ENCODE measurements at regions not wholly inside any gene's neighbourhood (a gene's known extent, or its start where the extent isn't known, plus 50 kb on each side); places are given as distances from the start of the nearest gene placed in this dataset.

GRCh38 chr1:227422581-227422980 is 104.3 kb upstream of the CDC42BPA start:
- no peak for TF ChIP-seq POLR2AphosphoS5 (IDR thresholded peaks at IDR 0.05)
- TF ChIP-seq, protein P1, sequence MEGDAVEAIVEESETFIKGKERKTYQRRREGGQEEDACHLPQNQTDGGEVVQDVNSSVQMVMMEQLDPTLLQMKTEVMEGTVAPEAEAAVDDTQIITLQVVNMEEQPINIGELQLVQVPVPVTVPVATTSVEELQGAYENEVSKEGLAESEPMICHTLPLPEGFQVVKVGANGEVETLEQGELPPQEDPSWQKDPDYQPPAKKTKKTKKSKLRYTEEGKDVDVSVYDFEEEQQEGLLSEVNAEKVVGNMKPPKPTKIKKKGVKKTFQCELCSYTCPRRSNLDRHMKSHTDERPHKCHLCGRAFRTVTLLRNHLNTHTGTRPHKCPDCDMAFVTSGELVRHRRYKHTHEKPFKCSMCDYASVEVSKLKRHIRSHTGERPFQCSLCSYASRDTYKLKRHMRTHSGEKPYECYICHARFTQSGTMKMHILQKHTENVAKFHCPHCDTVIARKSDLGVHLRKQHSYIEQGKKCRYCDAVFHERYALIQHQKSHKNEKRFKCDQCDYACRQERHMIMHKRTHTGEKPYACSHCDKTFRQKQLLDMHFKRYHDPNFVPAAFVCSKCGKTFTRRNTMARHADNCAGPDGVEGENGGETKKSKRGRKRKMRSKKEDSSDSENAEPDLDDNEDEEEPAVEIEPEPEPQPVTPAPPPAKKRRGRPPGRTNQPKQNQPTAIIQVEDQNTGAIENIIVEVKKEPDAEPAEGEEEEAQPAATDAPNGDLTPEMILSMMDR (IDR thresholded peaks at IDR 0.05), result no peak
- TF ChIP-seq EP300 (IDR thresholded peaks at IDR 0.05), result no peak

All from sigmoid colon (tissue), 4 donors.